HEK293T (cell line): ENCODE measurements at regions not wholly inside any gene's neighbourhood (a gene's known extent, or its start where the extent isn't known, plus 50 kb on each side); places are given as distances from the start of the nearest gene placed in this dataset.

ENCODE experiments used
- CTCF ChIA-PET: fragments of 350-600 bp; formaldehyde crosslinking; extraction: SDS; loops from one replicate; lab custom pipeline; 2021; ENCODE audit warnings: antibody characterized with exemption, inconsistent platforms; lab: Yijun Ruan, JAX
- POLR2A ChIA-PET: fragments of 350-600 bp; formaldehyde crosslinking; extraction: SDS; loops from one replicate; lab custom pipeline; 2020; ENCODE audit warnings: antibody characterized with exemption, inconsistent platforms; lab: Yijun Ruan, JAX
- DNase-seq: peaks from one replicate; pipeline ENCODE4 v3.0.0; 2012; ENCODE audit warnings: mixed read lengths; ENCODE audit errors: extremely low spot score
- ARNT ChIP-seq: fragments of 450-650 bp; IDR thresholded peaks from 2 replicates; pipeline ENCODE4 v1.6.1; 2017; ENCODE audit warnings: mild to moderate bottlenecking
- BHLHE40 ChIP-seq: fragments of 450-650 bp; IDR thresholded peaks from 2 replicates; pipeline ENCODE4 v1.6.1; 2016; ENCODE audit warnings: mild to moderate bottlenecking, moderate library complexity, borderline replicate concordance
- CTBP1 ChIP-seq: fragments of 450-650 bp; IDR thresholded peaks from 2 replicates; pipeline ENCODE4 v1.6.1; 2016; ENCODE audit warnings: borderline replicate concordance
- ELF4 ChIP-seq: fragments of 450-650 bp; IDR thresholded peaks from 2 replicates; pipeline ENCODE4 v1.6.1; 2017; ENCODE audit warnings: antibody characterized with exemption
- FOXA1 ChIP-seq: fragments of 450-650 bp; IDR thresholded peaks from 2 replicates; pipeline ENCODE4 v1.6.1; 2016; ENCODE audit warnings: mild to moderate bottlenecking
- FOXK2 ChIP-seq: fragments of 450-650 bp; IDR thresholded peaks from 2 replicates; pipeline ENCODE4 v1.6.1; 2016; ENCODE audit warnings: mild to moderate bottlenecking
- FOXM1 ChIP-seq: fragments of 450-650 bp; IDR thresholded peaks from 2 replicates; pipeline ENCODE4 v1.6.1; 2017; ENCODE audit warnings: mild to moderate bottlenecking, borderline replicate concordance
- HDGF ChIP-seq: fragments of 450-650 bp; IDR thresholded peaks from 2 replicates; pipeline ENCODE4 v1.6.1; 2017; ENCODE audit warnings: antibody characterized with exemption, borderline replicate concordance
- L3MBTL2 ChIP-seq: fragments of 450-650 bp; conservative IDR thresholded peaks from 2 replicates; pipeline ENCODE4 v1.6.1; 2016; ENCODE audit warnings: mild to moderate bottlenecking
- LEF1 ChIP-seq: fragments of 450-650 bp; IDR thresholded peaks from 2 replicates; pipeline ENCODE4 v1.6.1; 2017; ENCODE audit warnings: mild to moderate bottlenecking, borderline replicate concordance
- NFRKB ChIP-seq: fragments of 450-650 bp; IDR thresholded peaks from 2 replicates; pipeline ENCODE4 v1.6.1; 2016; ENCODE audit warnings: mild to moderate bottlenecking, moderate library complexity
- PKNOX1 ChIP-seq: fragments of 450-650 bp; IDR thresholded peaks from 2 replicates; pipeline ENCODE4 v1.6.1; 2016
- SP1 ChIP-seq: fragments of 450-650 bp; IDR thresholded peaks from 2 replicates; pipeline ENCODE4 v1.6.1; 2017
- SUZ12 ChIP-seq: fragments of 450-650 bp; IDR thresholded peaks from 2 replicates; pipeline ENCODE4 v1.6.1; 2016; ENCODE audit warnings: mild to moderate bottlenecking
- TARDBP ChIP-seq: fragments of 450-650 bp; IDR thresholded peaks from 2 replicates; pipeline ENCODE4 v1.6.1; 2016
- ZNF384 ChIP-seq: fragments of 450-650 bp; IDR thresholded peaks from 2 replicates; pipeline ENCODE4 v1.6.1; 2016

- CTCF ChIA-PET = no interaction called here
- no peak for DNase-seq
- no peak for TF ChIP-seq L3MBTL2
- no peak for TF ChIP-seq LEF1
- TF ChIP-seq PKNOX1 = no peak
- TF ChIP-seq HDGF = no peak
- TF ChIP-seq ARNT = no peak
- TF ChIP-seq SP1 = no peak
- TF ChIP-seq CTBP1 = no peak
- TF ChIP-seq FOXK2 = no peak
- TF ChIP-seq ELF4 = no peak
- no peak for TF ChIP-seq FOXA1
- TF ChIP-seq BHLHE40 = no peak
- POLR2A ChIA-PET = no interaction called here
Observed at GRCh38 chr4:62402088-62402806, 1202.1 kb downstream of the ADGRL3 start.

- no peak for DNase-seq
- ChIA-PET CTCF (no interaction called here), POLR2A (no interaction called here)
- TF ChIP-seq NFRKB (no peak), L3MBTL2 (no peak), SUZ12 (no peak), FOXA1 (no peak), SP1 (no peak), LEF1 (no peak), FOXM1 (no peak), ARNT (no peak), TARDBP (no peak), CTBP1 (no peak), BHLHE40 (no peak), ZNF384 (no peak), HDGF (no peak), FOXK2 (no peak), ELF4 (no peak), PKNOX1 (no peak)
Observed at GRCh38 chr4:62399242-62399641, 1199.1 kb downstream of the ADGRL3 start.

- ChIA-PET POLR2A (interaction anchor here (0.6 kb wide), 1 partner anchor 13 kb away, joined by 3 read pairs; no protein-coding TSS in a partner anchor), CTCF (no interaction called here)
- no peak for DNase-seq
- TF ChIP-seq ELF4 (no peak), L3MBTL2 (no peak), PKNOX1 (no peak), NFRKB (no peak), CTBP1 (no peak), BHLHE40 (no peak), HDGF (no peak), ZNF384 (no peak), ARNT (no peak), SUZ12 (no peak), FOXM1 (no peak), FOXK2 (no peak), SP1 (no peak)
Observed at GRCh38 chr4:62398318-62398717, 1198.2 kb downstream of the ADGRL3 start.

GRCh38 chr4:62394766-62395165 is 1194.6 kb downstream of the ADGRL3 start:
- POLR2A ChIA-PET = no interaction called here
- DNase-seq = no peak
- CTCF ChIA-PET = no interaction called here
- TF ChIP-seq FOXK2 (no peak), NFRKB (no peak), L3MBTL2 (no peak)

GRCh38 chr4:62387808-62388207 is 1187.7 kb downstream of the ADGRL3 start:
- DNase-seq = no peak
- CTCF ChIA-PET = no interaction called here
- TF ChIP-seq CTBP1 (no peak), NFRKB (no peak), FOXK2 (no peak), FOXM1 (no peak), PKNOX1 (no peak), HDGF (no peak), SP1 (no peak), L3MBTL2 (no peak), ELF4 (no peak), FOXA1 (no peak), SUZ12 (no peak), BHLHE40 (no peak), ARNT (no peak), LEF1 (no peak), ZNF384 (no peak), TARDBP (no peak)
- POLR2A ChIA-PET = no interaction called here
